ENCODE measurements at regions not wholly inside any gene's neighbourhood (a gene's known extent, or its start where the extent isn't known, plus 50 kb on each side); places are given as distances from the start of the nearest gene placed in this dataset.
A peak's percentile ranks its signal among the peaks of the same experiment; 100 is the strongest.
"Not testable (repeated sequence)": the region's sequence is repeated elsewhere in the genome, so short reads cannot be mapped to it uniquely, and the experiment has no call there.

DNA sequence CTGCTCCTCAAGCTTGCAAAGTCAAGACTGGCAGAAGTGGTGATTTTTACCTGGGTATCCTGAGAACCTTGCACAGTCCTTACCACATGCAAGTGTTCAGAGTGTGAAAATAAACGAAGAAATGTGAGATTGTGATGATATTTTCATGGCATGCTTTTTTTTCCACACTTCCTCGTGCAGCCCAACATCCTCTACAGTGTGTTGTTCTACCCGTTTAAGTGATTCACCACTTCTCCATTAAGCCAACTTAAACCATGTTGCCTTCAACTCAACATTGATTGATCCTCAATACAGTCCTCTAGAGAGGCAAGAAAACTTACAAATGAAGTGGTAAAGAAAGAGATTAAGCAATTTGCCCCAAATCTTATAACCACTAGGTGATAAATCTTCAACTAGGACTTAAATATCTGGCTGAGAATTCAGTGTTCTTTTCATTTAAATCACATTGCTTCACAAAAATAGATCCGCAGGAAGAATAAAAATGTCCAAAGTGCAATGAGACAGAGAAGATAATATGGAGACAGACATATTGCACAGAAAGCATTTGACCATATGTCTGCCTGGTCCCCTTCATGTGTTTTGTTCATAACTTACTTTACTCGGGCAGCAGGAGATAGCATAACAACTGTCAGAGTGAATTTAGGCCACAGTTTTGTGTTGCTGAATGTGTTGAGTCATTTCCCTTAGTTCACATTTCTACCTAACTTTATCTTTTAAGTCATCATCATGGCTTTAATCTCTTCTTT, 75.8 kb upstream of the PARP8 start:
- DNase-seq = not testable (repeated sequence)

GRCh38 chr5:50591338-50591737, 75.1 kb upstream of the PARP8 start:
- DNase-seq = peak; percentile 5

DNA sequence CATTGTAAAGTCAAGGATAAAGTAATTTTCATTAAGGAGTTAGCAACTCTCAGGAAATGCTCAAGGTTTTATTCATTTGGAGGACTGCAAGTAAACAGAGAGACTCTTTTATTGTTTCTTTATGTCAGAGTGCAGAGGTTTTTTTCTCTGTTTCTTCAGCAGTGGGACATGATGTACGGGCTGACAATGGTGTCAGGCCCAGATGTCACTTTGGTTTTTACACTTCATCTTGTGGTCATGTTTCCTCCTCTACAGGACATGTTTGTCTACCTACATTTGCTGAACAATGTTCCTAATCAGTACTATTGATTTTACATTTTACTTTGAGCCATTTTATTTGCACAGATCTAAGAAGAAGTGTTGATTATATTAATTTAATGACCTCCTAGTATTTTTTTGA, 72.8 kb upstream of the PARP8 start:
- no peak for DNase-seq

GRCh38 chr5:50595199-50595598, 71.2 kb upstream of the PARP8 start:
- no peak for DNase-seq

DNA sequence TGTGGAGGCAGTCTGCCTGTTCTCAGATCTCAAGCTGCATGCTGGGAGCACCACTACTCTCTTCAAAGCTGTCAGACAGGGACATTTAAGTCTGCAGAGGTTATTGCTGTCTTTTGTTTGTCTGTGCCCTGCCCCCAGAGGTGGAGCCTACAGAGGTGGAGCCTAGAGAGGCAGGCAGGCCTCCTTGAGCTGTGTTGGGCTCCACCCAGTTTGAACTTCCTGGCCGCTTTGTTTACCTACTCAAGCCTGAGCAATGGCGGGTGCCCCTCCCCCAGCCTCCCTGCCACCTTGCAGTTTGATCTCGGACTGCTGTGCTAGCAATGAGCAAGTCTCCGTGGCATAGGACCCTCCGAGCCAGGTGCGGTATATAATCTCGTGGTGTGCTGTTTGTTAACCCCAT, 64.9 kb upstream of the PARP8 start:
- DNase-seq = not testable (repeated sequence)

DNA sequence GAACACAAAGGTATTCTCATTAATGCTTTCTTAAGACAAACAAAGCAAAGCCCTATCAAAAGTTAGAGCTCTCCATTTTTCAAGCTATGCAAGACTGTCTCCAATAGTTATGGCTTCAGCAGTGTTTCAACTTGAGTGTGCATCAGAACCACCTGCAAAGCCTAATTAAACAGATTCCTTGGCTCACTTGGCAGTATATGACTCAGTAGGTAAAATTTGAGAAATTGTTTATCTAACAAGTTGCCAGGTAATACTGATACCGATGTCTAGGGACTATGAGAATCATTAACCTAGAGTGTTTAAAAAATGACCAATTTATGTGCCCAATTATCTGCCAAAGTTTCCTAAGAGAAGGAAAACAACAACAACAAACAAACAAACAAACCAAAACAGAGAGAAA, 60.3 kb upstream of the PARP8 start:
- DNase-seq = no peak

DNA sequence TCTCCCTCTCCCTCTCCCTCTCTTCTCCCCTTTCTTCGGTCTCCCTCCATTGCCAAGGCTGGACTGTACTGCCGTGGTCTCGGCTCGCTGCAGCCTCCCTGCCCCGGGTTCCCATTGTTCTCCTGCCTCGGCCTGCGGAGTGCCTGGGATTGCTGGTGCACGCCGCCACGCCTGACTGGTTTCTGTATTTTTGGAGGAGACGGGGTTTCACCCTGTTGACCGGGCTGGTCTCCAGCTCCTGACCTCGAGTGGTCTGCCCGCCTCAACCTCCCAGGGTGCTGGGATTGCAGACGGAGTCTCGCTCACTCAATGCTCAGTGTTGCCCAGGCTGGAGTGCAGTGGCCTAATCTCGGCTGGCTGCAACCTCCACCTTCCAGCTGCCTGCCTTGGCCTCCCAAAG, 59.0 kb upstream of the PARP8 start:
- DNase-seq = not testable (repeated sequence)

- not testable (repeated sequence) for DNase-seq
These were observed 58.3 kb upstream of the PARP8 start for GRCh38 chr5:50607953-50608705.

DNA sequence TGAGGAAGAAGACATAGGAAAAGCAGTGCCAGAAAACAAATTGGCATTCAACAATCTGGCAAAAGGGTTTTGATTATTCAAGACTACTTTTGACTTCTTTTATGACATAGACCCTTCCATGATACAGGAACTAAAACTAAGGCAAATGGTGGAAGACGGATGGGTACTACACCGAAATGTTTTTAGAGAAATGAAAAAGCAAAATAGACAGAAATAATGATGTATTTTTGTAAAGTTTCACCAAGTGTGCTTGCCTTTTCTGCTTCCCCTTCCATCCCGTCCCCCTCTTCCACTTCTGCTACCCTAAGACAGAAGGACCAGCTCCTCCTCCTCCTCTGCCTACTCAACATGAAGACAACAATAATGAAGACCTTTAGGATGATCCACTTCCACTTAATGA, 53.4 kb upstream of the PARP8 start:
- peak; percentile 28 for DNase-seq
